Superior temporal gyrus (tissue), 1 donor: ENCODE measurements at regions not wholly inside any gene's neighbourhood (a gene's known extent, or its start where the extent isn't known, plus 50 kb on each side); places are given as distances from the start of the nearest gene placed in this dataset.

Source experiments
- DNase-seq: peaks from one replicate; pipeline ENCODE4 v3.0.0-alpha.2; 2016; ENCODE audit errors: extremely low spot score

GRCh38 chr5:4877579-4877978 lies 262.6 kb upstream of the ADAMTS16 start:
- DNase-seq, result no peak

DNA sequence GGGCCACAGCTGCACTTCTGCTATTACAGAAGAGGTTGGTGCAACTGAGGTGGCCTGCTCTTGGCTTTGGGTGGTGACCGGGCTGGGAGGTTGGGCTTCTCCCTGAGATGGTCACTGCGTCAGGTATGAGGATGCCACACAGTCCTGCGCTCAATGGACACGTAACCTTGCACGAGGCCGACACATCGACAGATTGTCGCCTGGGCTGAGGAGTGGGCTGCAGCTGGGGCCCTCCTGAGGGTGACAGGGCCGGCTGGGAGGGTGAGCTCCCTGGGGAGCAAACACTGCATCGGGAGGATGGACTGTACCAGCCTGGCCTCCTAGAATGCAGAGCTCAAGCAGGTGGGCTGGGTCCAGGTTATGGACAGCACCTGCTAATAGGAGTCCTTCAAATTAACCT lies 261.1 kb upstream of the ADAMTS16 start:
- DNase-seq, result no peak

DNA sequence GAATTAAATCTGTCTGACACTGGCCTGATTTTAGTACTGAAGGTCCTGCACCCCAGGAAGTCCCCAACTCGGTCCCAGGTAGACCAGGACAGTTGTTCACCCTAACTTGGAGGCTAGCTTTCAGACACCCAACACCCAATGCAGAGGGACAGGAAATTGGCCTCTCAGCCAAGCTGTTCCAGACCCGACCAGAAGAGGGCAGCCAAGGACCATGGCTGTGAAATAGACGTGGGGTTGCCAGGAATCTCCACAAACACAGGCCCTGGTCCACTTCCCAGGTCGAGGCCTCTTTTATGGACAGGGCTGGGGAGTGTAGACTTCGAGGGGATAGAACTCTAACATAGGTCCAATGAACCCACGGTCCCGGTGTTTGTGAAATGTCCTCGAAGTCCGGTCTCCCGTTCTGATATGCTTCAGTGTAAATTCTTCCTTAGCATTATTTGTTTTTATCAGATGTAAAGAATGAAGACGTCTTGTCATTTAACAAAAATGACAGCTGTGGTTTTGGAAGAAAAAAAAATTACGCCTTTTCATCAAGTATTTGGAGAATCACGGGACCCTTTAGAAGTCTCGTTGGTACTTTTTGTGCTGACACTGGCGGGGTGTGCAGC lies 260.3 kb upstream of the ADAMTS16 start:
- DNase-seq, result peak; percentile 91

- no peak for DNase-seq
Measured at GRCh38 chr5:4880304-4880741, 259.8 kb upstream of the ADAMTS16 start.

GRCh38 chr5:4881366-4882002 lies 258.6 kb upstream of the ADAMTS16 start:
- no peak for DNase-seq

GRCh38 chr5:4882186-4882585 lies 257.9 kb upstream of the ADAMTS16 start:
- no peak for DNase-seq

- DNase-seq, result no peak
Measured at GRCh38 chr5:4883360-4883759, 256.8 kb upstream of the ADAMTS16 start.

DNA sequence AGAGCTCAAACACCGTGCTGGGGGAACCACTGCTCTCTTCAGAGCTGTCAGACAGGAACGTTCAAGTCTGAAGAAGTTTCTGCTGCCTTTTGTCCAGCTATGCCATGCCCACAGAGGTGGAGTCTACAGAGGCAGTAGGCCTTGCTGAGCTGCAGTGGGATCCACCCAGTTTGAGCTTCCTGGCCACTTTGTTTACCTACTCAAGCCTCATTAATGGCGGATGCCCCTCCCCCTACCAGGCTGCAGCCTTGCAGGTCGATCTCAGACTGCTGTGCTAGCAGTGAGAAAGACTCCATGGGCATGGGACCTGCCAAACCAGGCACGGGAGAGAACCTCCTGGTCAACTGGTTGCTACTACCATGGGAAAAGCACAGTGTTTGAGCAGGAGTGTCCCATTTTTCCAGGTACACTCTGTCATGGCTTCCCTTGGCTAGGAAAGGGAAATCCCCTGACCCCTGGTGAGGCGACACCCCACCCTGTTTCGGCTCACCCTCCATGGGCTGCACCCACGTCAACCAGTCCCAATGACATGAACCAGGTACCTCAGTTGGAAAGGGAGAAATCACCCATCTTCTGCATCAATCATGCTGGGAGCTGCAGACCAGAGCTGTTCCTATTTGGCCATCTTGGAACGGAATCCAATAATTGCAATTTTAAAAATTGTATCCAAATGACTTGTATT lies 246.9 kb upstream of the ADAMTS16 start:
- no peak for DNase-seq

- no peak for DNase-seq
Measured at GRCh38 chr5:4896328-4896727, 243.8 kb upstream of the ADAMTS16 start.

- DNase-seq, result no peak
Measured at GRCh38 chr5:4901305-4901811, 238.8 kb upstream of the ADAMTS16 start.

GRCh38 chr5:4901924-4902323 lies 238.2 kb upstream of the ADAMTS16 start:
- DNase-seq, result no peak

DNA sequence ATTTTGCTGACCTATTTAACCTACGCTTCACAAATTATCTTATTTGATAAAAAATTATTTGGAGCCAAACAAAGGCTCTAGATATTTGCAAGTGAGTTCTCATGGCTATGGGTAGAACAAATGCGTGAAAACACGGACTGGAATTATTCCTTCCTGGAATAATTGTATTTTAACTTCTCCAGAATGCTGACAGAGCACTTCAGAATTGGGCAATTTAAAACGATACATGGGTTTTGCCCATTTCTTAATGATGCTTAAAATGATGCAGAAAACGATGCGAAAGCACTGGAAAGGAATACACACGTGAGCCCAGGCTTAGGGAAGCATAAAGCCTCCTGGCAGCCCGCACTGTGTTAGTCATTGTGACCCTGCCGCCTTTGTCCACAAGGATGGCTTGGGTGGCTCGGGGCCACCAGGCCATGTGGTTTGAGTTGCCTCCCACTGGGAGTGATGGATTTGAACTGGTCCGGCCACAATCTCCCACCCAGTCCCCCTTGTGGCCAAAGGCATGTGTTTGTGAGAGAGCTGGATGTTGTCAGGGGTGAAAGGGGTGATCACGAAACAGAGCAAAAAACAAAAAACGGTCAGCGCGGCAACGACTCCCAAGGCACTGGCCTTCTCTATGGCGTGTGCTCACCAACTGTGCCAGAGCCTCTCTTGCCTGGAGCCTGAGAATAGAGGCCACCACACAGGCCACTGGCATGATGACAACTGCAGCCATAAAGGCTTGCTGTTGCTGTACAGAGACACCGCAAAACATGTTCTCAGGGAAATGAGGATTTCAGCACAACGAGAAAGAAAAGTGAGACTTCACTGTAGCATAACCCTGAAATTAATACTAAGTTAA lies 234.2 kb upstream of the ADAMTS16 start:
- peak; percentile 37 for DNase-seq

GRCh38 chr5:4906786-4907185 lies 233.3 kb upstream of the ADAMTS16 start:
- peak; percentile 16 for DNase-seq

DNA sequence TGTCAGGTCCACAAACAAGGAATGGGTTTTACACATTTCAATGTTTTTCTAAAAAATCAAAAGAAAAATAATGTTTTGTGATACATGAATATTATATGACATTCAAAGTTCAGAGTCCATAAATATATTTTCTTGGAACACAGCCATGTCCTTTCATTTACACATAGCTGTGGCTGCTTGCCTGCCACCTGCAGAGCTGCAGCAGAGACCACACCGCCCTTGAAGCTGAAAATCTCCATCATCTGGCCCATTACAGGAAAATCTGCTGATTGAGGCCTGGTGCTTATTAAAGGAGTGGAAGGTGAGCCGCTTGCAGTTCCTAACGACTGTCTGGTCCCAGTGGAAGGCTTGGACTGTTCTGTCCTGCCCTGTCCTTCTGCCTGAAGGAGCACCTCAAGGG lies 232.6 kb upstream of the ADAMTS16 start:
- no peak for DNase-seq

- DNase-seq, result no peak
Measured at GRCh38 chr5:4909086-4909485, 231.0 kb upstream of the ADAMTS16 start.

- DNase-seq, result no peak
Measured at GRCh38 chr5:4911646-4912403, 228.3 kb upstream of the ADAMTS16 start.

- no peak for DNase-seq
Measured at GRCh38 chr5:4921929-4922328, 218.2 kb upstream of the ADAMTS16 start.

GRCh38 chr5:4924577-4924976 lies 215.6 kb upstream of the ADAMTS16 start:
- no peak for DNase-seq

- no peak for DNase-seq
Measured at GRCh38 chr5:4927097-4927496, 213.0 kb upstream of the ADAMTS16 start.

DNA sequence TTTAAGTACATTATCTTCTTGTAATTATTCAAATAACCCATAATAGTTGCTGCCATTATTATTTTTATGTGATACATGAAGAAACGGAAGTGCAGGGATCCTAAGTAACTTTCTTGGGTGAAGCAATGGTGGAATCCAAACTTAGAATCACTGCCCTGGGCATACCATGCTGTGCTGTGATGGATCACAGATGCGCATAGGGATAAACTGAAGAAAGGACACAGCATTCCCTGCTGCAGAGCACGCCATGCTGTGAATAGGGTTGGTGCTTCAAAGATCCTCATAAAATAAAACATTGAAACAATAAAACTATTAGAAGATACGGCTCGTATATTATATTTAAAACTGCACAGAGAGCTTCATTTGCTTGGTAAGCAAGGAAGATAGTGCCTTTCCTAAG lies 211.7 kb upstream of the ADAMTS16 start:
- no peak for DNase-seq

DNA sequence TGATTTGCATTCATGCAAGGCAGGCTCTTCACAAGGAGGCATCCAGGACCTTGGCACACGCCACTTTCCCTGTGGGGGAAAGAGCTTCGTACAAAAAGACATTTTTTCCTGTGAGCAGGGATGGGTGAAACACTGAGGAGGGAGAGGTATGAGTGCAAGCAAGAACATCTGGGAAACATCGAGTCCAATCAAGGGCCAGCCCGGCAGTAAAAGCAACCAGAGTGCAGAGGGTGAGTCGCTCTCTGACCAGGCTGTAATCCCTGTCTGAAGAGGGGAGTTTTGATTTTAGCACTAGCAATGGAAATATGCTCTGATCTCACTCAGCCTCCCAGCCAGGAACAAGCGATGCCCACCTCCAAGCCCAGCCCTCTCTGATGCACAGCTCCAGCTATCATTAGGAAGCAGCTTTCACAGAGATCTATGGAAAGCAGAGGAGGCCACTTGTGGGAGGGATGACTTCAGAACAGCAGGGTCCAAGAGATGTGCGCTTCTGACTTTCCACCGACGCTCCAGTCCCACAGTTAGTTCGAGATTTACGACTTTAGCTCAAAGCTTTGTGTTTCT lies 211.0 kb upstream of the ADAMTS16 start:
- DNase-seq, result no peak
